Neuronal stem cell (in vitro differentiated cells): ENCODE measurements at regions not wholly inside any gene's neighbourhood (a gene's known extent, or its start where the extent isn't known, plus 50 kb on each side); places are given as distances from the start of the nearest gene placed in this dataset.

Experiments used
- DNase-seq: peaks from one replicate; pipeline ENCODE4 v3.0.0-alpha.2; 2013; ENCODE audit warnings: low spot score
- H2AFZ ChIP-seq: one replicate; pipeline ENCODE4 v1.6.1; 2013; ENCODE audit warnings: mild to moderate bottlenecking, low read length, inconsistent platforms
- H2AK5ac ChIP-seq: 2 replicates; pipeline ENCODE4 v1.6.1; 2013; ENCODE audit warnings: low read depth, mild to moderate bottlenecking, inconsistent platforms, low read length, moderate library complexity, mixed read lengths
- H2BK120ac ChIP-seq: 2 replicates; pipeline ENCODE4 v1.6.1; 2013; ENCODE audit warnings: low read depth, mild to moderate bottlenecking, inconsistent platforms, low read length, moderate library complexity, mixed read lengths
- H2BK12ac ChIP-seq: one replicate; pipeline ENCODE4 v1.6.1; 2013; ENCODE audit warnings: low read length, inconsistent platforms
- H2BK15ac ChIP-seq: 2 replicates; pipeline ENCODE4 v1.6.1; 2013; ENCODE audit warnings: mild to moderate bottlenecking, low read length, inconsistent platforms, mixed read lengths
- H2BK5ac ChIP-seq: one replicate; pipeline ENCODE4 v1.6.1; 2013; ENCODE audit warnings: inconsistent platforms, mild to moderate bottlenecking, low read length, moderate library complexity
- H3K14ac ChIP-seq: one replicate; pipeline ENCODE4 v1.6.1; 2013; ENCODE audit warnings: low read length, inconsistent platforms
- H3K18ac ChIP-seq: 2 replicates; pipeline ENCODE4 v1.6.1; 2013; ENCODE audit warnings: low read length, inconsistent platforms
- H3K23ac ChIP-seq: 2 replicates; pipeline ENCODE4 v1.6.1; 2013; ENCODE audit warnings: low read depth, mild to moderate bottlenecking, mixed read lengths, low read length, inconsistent platforms; ENCODE audit not compliant: poor library complexity
- H3K27ac ChIP-seq: replicated peaks from 3 replicates; pipeline ENCODE4 v1.5.1; 2013; ENCODE audit warnings: low read length, inconsistent platforms
- H3K27me3 ChIP-seq, 3 experiments: 2 replicates each; pipeline ENCODE4 v1.6.1; 2013; ENCODE audit warnings: low read length in 3 of 3, mild to moderate bottlenecking in 2 of 3, inconsistent platforms in 1 of 3, low read depth in 1 of 3, mixed read lengths in 1 of 3, moderate library complexity in 1 of 3; ENCODE audit not compliant: control insufficient read depth in 3 of 3, insufficient read depth in 3 of 3
- H3K36me3 ChIP-seq, 2 donors: replicated peaks in 1 of 2; 2 replicates each; pipeline ENCODE4 v1.6.1; 2013; ENCODE audit warnings: low read length in 2 of 2; ENCODE audit not compliant: control insufficient read depth in 2 of 2, insufficient read depth in 2 of 2
- H3K4ac ChIP-seq: 2 replicates; pipeline ENCODE4 v1.6.1; 2013; ENCODE audit warnings: inconsistent platforms, mild to moderate bottlenecking, low read length, moderate library complexity
- H3K4me1 ChIP-seq, 2 donors: 1 replicate in 1 of 2; 2 replicates in 1 of 2; pipeline ENCODE4 v1.6.1; 2013; ENCODE audit warnings: low read length in 2 of 2, low read depth in 1 of 2; ENCODE audit not compliant: control insufficient read depth in 2 of 2, insufficient read depth in 1 of 2
- H3K4me2 ChIP-seq: one replicate; pipeline ENCODE4 v1.6.1; 2013; ENCODE audit warnings: mild to moderate bottlenecking, low read length, inconsistent platforms; ENCODE audit not compliant: insufficient read depth, poor library complexity, severe bottlenecking
- H3K4me3 ChIP-seq, 2 donors: 2 replicates each; pipeline ENCODE4 v1.5.1; 2013; ENCODE audit warnings: low read length in 2 of 2, mild to moderate bottlenecking in 2 of 2, inconsistent platforms in 1 of 2, moderate library complexity in 1 of 2
- H3K79me1 ChIP-seq: one replicate; pipeline ENCODE4 v1.6.1; 2013; ENCODE audit warnings: low read depth, mild to moderate bottlenecking, inconsistent platforms, low read length, moderate library complexity
- H3K9ac ChIP-seq: one replicate; pipeline ENCODE4 v1.6.1; 2013; ENCODE audit warnings: mild to moderate bottlenecking, low read depth, low read length, inconsistent platforms; ENCODE audit not compliant: poor library complexity
- H3K9me3 ChIP-seq, 2 donors: replicated peaks in 1 of 2; 2 replicates each; pipeline versions ENCODE3 to v1.6.1; 2013; ENCODE audit warnings: low read length in 2 of 2, mild to moderate bottlenecking in 2 of 2, inconsistent platforms in 1 of 2, low read depth in 1 of 2, mixed read lengths in 1 of 2, moderate library complexity in 1 of 2; ENCODE audit not compliant: control insufficient read depth in 2 of 2, insufficient read depth in 1 of 2
- H4K8ac ChIP-seq: one replicate; pipeline ENCODE4 v1.6.1; 2013; ENCODE audit warnings: low read depth, mild to moderate bottlenecking, inconsistent platforms, low read length, moderate library complexity
- H4K91ac ChIP-seq: one replicate; pipeline ENCODE4 v1.6.1; 2013; ENCODE audit warnings: low read length, low read depth, mild to moderate bottlenecking, inconsistent platforms; ENCODE audit not compliant: poor library complexity
- WGBS, 2 donors: extraction: QIAGEN DNeasy Blood & Tissue Kit; methylation state at CpG; one replicate each; pipeline ENCODE4 v1.1.7; 2013; ENCODE audit warnings: missing lambda C conversion rate in 2 of 2, mixed read lengths in 1 of 2; ENCODE audit not compliant: insufficient read length in 2 of 2, insufficient replicate concordance in 1 of 2; ENCODE audit errors: extremely low coverage in 2 of 2; 5-methylcytosine and 5-hydroxymethylcytosine counted together

DNA sequence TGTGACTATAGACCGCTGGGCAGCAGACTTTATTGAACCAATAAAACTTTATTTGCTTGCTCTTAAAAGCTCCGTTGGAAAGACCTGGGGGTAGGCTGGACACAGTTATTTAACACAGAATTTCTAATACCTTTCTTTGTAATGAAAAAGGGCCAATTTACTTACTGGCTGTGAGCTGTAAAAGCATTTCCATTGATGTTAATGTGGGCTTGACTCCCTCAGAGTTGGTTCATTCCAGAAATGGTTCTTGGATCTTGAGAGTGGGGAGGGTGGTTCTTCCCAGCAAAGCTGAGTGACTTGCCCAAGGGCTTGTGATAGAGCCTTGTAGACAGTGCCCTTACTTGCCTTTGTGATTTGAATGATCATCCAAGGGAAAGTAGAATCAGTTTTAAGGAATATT is 100.6 kb downstream of the SOX4 start:
- Histone ChIP-seq H3K4ac (no peak overlapping the region), H3K4me3 (no peak overlapping the region), H3K9me3 (peaks cover 0 to 33% of the 10 kb centered on the region in 2 donors), H4K91ac (no peak overlapping the region), H3K4me1 (peaks cover 0 to 2% of the 10 kb centered on the region in 2 donors), H3K27ac (no peak overlapping the region), H3K23ac (no peak overlapping the region), H2AFZ (no peak overlapping the region), H3K36me3 (peaks cover 0 to 32% of the 10 kb centered on the region in 2 donors), H3K4me2 (no peak overlapping the region), H3K18ac (no peak overlapping the region), H3K79me1 (no peaks in the 10 kb centered on the region), H3K14ac (no peak overlapping the region), H3K27me3 (no peaks in the 10 kb centered on the region), H2BK15ac (no peak overlapping the region), H2AK5ac (no peak overlapping the region), H2BK5ac (no peak overlapping the region), H2BK12ac (no peak overlapping the region), H4K8ac (no peak overlapping the region), H2BK120ac (no peak overlapping the region), H3K9ac (no peak overlapping the region)
- no peak for DNase-seq
- WGBS, 2 donors: no CpG with 5 or more reads among the region's 2 CpGs

DNA sequence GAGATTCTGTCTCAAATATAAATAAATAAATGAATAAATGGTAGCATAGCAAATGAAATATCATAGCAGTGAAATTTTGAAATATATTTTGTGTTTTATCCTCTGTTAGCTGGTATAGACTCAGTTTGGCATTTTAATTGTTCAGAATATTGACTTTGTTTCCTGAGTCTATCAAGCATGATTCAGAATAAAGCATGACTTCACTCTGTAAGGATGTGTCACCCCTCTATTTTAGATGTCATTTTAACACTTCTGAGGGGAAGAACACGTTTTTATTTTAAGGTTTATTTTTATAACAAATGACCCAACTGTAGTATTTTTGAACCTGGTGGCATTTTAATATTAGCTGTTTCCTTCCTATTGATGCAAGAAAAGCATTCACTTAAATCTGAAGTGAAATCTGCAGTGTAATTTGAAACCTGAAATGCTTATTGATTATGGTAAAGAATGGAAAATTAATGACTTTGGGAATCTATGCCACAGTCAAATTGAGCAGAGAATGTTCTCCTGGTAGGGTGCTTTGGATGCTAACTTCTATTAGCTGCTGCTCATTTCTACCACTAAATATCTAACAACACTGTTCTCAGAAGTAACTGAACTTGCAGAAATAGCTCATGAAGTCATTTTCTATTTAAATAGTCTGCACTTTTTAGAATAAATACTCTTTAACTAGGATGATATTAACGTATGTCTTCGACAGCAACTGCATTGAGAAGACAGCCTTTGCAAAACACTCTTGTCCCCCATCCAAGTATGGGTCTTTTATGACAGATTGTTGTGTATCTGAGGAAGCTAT is 114.2 kb downstream of the SOX4 start:
- Histone ChIP-seq H3K18ac (no peak overlapping the region), H4K91ac (no peak overlapping the region), H2BK5ac (no peak overlapping the region), H3K27me3 (no peaks in the 10 kb centered on the region), H3K9ac (no peak overlapping the region), H2AFZ (no peak overlapping the region), H3K23ac (no peak overlapping the region), H2BK12ac (no peak overlapping the region), H3K9me3 (peaks cover 0 to 15% of the 10 kb centered on the region in 2 donors), H3K4me2 (no peak overlapping the region), H3K36me3 (no peaks in the 10 kb centered on the region), H2BK120ac (no peak overlapping the region), H3K4ac (no peak overlapping the region), H2AK5ac (no peak overlapping the region), H4K8ac (no peak overlapping the region), H3K4me3 (no peak overlapping the region), H3K4me1 (peaks cover 14 to 17% of the 10 kb centered on the region in 2 donors), H3K79me1 (peaks cover 2% of the 10 kb centered on the region), H2BK15ac (no peak overlapping the region), H3K14ac (no peak overlapping the region), H3K27ac (no peak overlapping the region)
- no peak for DNase-seq
- WGBS, 2 donors: no CpG with 5 or more reads among the region's 3 CpGs

DNA sequence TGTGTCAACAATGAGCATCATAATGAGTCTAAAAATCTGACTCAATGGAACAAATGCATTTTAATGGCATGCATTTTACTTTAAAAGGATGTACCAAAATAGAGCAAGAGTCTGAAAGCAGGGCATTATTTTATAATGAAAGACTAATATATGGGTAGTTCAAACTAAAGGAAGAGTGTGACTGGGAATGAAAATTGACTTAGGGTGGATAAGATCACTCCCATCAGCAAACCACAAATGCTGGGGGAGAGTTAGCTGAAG is 114.7 kb downstream of the SOX4 start:
- Histone ChIP-seq H3K4ac (no peak overlapping the region), H3K4me2 (no peak overlapping the region), H2BK120ac (no peak overlapping the region), H2BK15ac (no peak overlapping the region), H3K9me3 (peaks cover 0 to 10% of the 10 kb centered on the region in 2 donors), H3K4me1 (peaks cover 15 to 17% of the 10 kb centered on the region in 2 donors), H3K9ac (no peak overlapping the region), H2BK5ac (no peak overlapping the region), H2BK12ac (no peak overlapping the region), H3K36me3 (no peaks in the 10 kb centered on the region), H3K18ac (no peak overlapping the region), H3K79me1 (peaks cover 2% of the 10 kb centered on the region), H4K91ac (no peak overlapping the region), H3K4me3 (no peak overlapping the region), H3K23ac (no peak overlapping the region), H2AK5ac (no peak overlapping the region), H3K27me3 (no peaks in the 10 kb centered on the region), H2AFZ (no peak overlapping the region), H3K27ac (no peak overlapping the region), H4K8ac (no peak overlapping the region), H3K14ac (no peak overlapping the region)
- DNase-seq: no peak

DNA sequence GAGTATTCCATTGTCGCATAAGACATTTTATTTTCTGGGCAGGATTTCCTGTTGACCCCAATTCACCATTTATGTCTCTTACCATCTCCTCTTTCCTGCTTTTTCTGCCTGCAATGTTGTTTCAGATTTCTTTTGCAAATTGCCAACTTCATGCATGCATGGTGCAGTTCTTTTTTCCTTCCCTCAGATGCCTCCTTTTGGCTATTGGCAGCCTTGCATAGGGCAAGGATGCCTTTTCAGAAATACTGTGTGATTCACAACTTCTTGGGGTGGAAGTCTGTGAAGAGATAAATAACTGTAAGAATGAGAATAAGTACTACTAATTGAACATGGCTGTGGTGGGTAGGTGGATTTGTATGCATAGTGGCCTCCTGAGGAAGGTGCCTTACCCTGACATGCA is 116.7 kb downstream of the SOX4 start:
- DNase-seq: no peak
- Histone ChIP-seq H2BK5ac (no peak overlapping the region), H2AK5ac (no peak overlapping the region)

More for the DNA sequence above, 116.7 kb downstream of the SOX4 start:
- H3K9me3 ChIP-seq: peaks cover 0 to 2% of the 10 kb centered on the region in 2 donors
- no peak overlapping the region for H3K27ac ChIP-seq
- peaks cover 2% of the 10 kb centered on the region for H3K79me1 ChIP-seq
- H4K91ac ChIP-seq: no peak overlapping the region
- no peak overlapping the region for H3K4ac ChIP-seq
- no peak overlapping the region for H3K14ac ChIP-seq
- no CpG with 5 or more reads among the region's 1 CpG for WGBS, 2 donors
- H3K4me2 ChIP-seq: no peak overlapping the region
- no peak overlapping the region for H3K4me3 ChIP-seq
- H2BK120ac ChIP-seq: no peak overlapping the region
- H3K27me3 ChIP-seq: no peaks in the 10 kb centered on the region
- H3K36me3 ChIP-seq: no peaks in the 10 kb centered on the region
- no peak overlapping the region for H3K23ac ChIP-seq
- no peak overlapping the region for H2AFZ ChIP-seq
- no peak overlapping the region for H4K8ac ChIP-seq
- H3K18ac ChIP-seq: no peak overlapping the region
- H3K4me1 ChIP-seq: peaks cover 15 to 17% of the 10 kb centered on the region in 2 donors
- H2BK15ac ChIP-seq: no peak overlapping the region
- H2BK12ac ChIP-seq: no peak overlapping the region
- no peak overlapping the region for H3K9ac ChIP-seq
